ENCODE measurements at regions not wholly inside any gene's neighbourhood (a gene's known extent, or its start where the extent isn't known, plus 50 kb on each side); places are given as distances from the start of the nearest gene placed in this dataset.
"Not testable (repeated sequence)": the region's sequence is repeated elsewhere in the genome, so short reads cannot be mapped to it uniquely, and the experiment has no call there.

GRCh38 chr12:41642808-41643207, 454.7 kb downstream of the PDZRN4 start:
- not testable (repeated sequence) for TF ChIP-seq POLR2AphosphoS5 (IDR thresholded peaks at IDR 0.05; ENCODE audit: borderline replicate concordance, low read depth, low read length); EZH2 (IDR thresholded peaks at IDR 0.05)

All from SK-N-MC (cell line).